HL-60 (cell line): ENCODE measurements at regions not wholly inside any gene's neighbourhood (a gene's known extent, or its start where the extent isn't known, plus 50 kb on each side); places are given as distances from the start of the nearest gene placed in this dataset.

ENCODE experiments used
- DNase-seq, 2 experiments: peaks; one replicate each; pipeline ENCODE4 v3.0.0-alpha.2; 2010 to 2020; ENCODE audit warnings: low read depth in 1 of 2, low spot score in 1 of 2
- H3K27ac ChIP-seq: fragments of 250-450 bp; sonication (Bioruptor Pico); replicated peaks from 2 replicates; pipeline ENCODE4 v1.5.1; 2020; ENCODE audit warnings: mild to moderate bottlenecking, moderate library complexity
- H3K27me3 ChIP-seq: fragments of 250-450 bp; sonication (Bioruptor Pico); 2 replicates; pipeline ENCODE4 v1.5.1; 2021; ENCODE audit warnings: mild to moderate bottlenecking, moderate library complexity; ENCODE audit not compliant: insufficient read depth, poor library complexity, severe bottlenecking
- H3K4me3 ChIP-seq: replicated peaks from 2 replicates; pipeline ENCODE4 v1.5.1; 2011; ENCODE audit warnings: mild to moderate bottlenecking, control low read depth, low read length; ENCODE audit not compliant: insufficient read depth
- CTCF ChIP-seq: IDR thresholded peaks from one replicate; pipeline ENCODE4 v1.5.1; 2011; ENCODE audit warnings: low read length, control low read depth, inconsistent platforms; ENCODE audit not compliant: insufficient read depth
- GABPA ChIP-seq: IDR thresholded peaks from 2 replicates; pipeline ENCODE4 v1.6.1; 2012; ENCODE audit warnings: low read depth
- POLR2AphosphoS5 ChIP-seq: IDR thresholded peaks from 2 replicates; pipeline ENCODE4 v1.6.1; 2012; ENCODE audit warnings: low read depth
- REST ChIP-seq: IDR thresholded peaks from 2 replicates; pipeline ENCODE4 v1.6.1; 2012; ENCODE audit warnings: low read depth; ENCODE audit not compliant: insufficient replicate concordance
- SPI1 ChIP-seq: IDR thresholded peaks from 2 replicates; pipeline ENCODE4 v1.6.1; 2012; ENCODE audit warnings: low read depth, mild to moderate bottlenecking, borderline replicate concordance

- TF ChIP-seq SPI1 = no peak
- no peak for TF ChIP-seq GABPA
- no peak for TF ChIP-seq REST
- TF ChIP-seq POLR2AphosphoS5 = no peak
- TF ChIP-seq CTCF = no peak
- no peak for DNase-seq
- H3K27me3 ChIP-seq = no peaks in the 10 kb centered on the region
- no peak overlapping the region for H3K27ac ChIP-seq
- H3K4me3 ChIP-seq = no peak overlapping the region
These were observed 254.9 kb upstream of the PHF14 start for GRCh38 chr7:10718768-10719167.

GRCh38 chr7:10720042-10720441 lies 253.6 kb upstream of the PHF14 start:
- H3K27ac ChIP-seq = no peak overlapping the region
- no peak for DNase-seq
- TF ChIP-seq REST (no peak), SPI1 (no peak), GABPA (no peak), POLR2AphosphoS5 (no peak), CTCF (no peak)
- H3K27me3 ChIP-seq = no peaks in the 10 kb centered on the region
- no peak overlapping the region for H3K4me3 ChIP-seq

GRCh38 chr7:10721289-10721688 lies 252.4 kb upstream of the PHF14 start:
- Histone ChIP-seq H3K27ac (no peak overlapping the region), H3K4me3 (no peak overlapping the region), H3K27me3 (no peaks in the 10 kb centered on the region)
- no peak for DNase-seq
- no peak for TF ChIP-seq GABPA
- no peak for TF ChIP-seq POLR2AphosphoS5
- TF ChIP-seq SPI1 = no peak
- no peak for TF ChIP-seq CTCF
- no peak for TF ChIP-seq REST
